ENCODE measurements at regions not wholly inside any gene's neighbourhood (a gene's known extent, or its start where the extent isn't known, plus 50 kb on each side); places are given as distances from the start of the nearest gene placed in this dataset.

DNA sequence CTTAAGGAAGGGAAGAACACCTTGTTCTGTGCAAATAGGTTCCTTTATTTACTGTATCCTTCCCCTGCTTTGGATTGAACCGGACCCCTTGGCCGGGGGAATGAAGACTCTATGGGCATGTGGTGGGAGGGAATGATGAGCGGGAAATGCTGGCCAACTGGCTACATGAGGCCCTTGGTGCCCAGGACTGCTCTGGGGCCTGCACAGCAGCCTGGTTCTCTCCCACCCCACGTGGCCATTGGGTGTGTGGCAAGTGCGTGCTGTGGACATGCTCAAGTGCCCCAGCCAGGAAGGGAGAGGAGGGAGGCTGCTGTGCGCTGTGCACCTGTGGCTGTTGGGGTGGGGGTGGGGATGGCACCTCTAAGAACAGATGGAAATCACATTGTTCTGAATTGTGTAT is 917.0 kb upstream of the GHITM start:
- TF ChIP-seq, protein P1, sequence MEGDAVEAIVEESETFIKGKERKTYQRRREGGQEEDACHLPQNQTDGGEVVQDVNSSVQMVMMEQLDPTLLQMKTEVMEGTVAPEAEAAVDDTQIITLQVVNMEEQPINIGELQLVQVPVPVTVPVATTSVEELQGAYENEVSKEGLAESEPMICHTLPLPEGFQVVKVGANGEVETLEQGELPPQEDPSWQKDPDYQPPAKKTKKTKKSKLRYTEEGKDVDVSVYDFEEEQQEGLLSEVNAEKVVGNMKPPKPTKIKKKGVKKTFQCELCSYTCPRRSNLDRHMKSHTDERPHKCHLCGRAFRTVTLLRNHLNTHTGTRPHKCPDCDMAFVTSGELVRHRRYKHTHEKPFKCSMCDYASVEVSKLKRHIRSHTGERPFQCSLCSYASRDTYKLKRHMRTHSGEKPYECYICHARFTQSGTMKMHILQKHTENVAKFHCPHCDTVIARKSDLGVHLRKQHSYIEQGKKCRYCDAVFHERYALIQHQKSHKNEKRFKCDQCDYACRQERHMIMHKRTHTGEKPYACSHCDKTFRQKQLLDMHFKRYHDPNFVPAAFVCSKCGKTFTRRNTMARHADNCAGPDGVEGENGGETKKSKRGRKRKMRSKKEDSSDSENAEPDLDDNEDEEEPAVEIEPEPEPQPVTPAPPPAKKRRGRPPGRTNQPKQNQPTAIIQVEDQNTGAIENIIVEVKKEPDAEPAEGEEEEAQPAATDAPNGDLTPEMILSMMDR (IDR thresholded peaks at IDR 0.05) = no peak
- TF ChIP-seq POLR2A (IDR thresholded peaks at IDR 0.05) = no peak

Data from uterus (tissue), 2 donors.